DND-41 (cell line): ENCODE measurements at regions not wholly inside any gene's neighbourhood (a gene's known extent, or its start where the extent isn't known, plus 50 kb on each side); places are given as distances from the start of the nearest gene placed in this dataset.

Source experiments
- CTCF ChIP-seq: IDR thresholded peaks from 2 replicates; pipeline ENCODE4 v1.5.1; 2012; ENCODE audit warnings: borderline replicate concordance, low read length, moderate library complexity, mild to moderate bottlenecking; ENCODE audit not compliant: poor library complexity, severe bottlenecking; ENCODE audit errors: extremely low read depth
- EZH2 ChIP-seq: IDR thresholded peaks from 3 replicates; pipeline ENCODE4 v1.6.1; 2012; ENCODE audit warnings: borderline replicate concordance, low read depth, mild to moderate bottlenecking, moderate library complexity, low read length, inconsistent platforms; ENCODE audit not compliant: severe bottlenecking

- TF ChIP-seq CTCF: no peak
- no peak for TF ChIP-seq EZH2
These were observed 118.1 kb upstream of the PRR32 start for GRCh38 chrX:126701380-126701779.
